CD4-positive, alpha-beta memory T cell (primary cell): ENCODE measurements at regions not wholly inside any gene's neighbourhood (a gene's known extent, or its start where the extent isn't known, plus 50 kb on each side); places are given as distances from the start of the nearest gene placed in this dataset.

Source experiments
- CTCF ChIA-PET: fragments of 350-600 bp; sonication (Branson Sonifier 250); formaldehyde crosslinking; loops from one replicate; lab custom pipeline; 2021; ENCODE audit warnings: inconsistent platforms; ENCODE audit not compliant: partially characterized antibody; lab: Charles Lee
- POLR2A ChIA-PET: fragments of 350-600 bp; sonication (Branson Sonifier 250); formaldehyde crosslinking; loops from one replicate; lab custom pipeline; 2021; ENCODE audit not compliant: partially characterized antibody; lab: Charles Lee
- DNase-seq, 5 donors: peaks; one replicate each; pipeline versions ENCODE4 v3.0.0 to v3.0.0-alpha.2; 2020 to 2022; ENCODE audit warnings: mixed read lengths in 1 of 5
- H3K27ac ChIP-seq: one replicate; pipeline ENCODE4 v1.7.0; 2013; ENCODE audit warnings: low read depth, low read length
- H3K27me3 ChIP-seq: 2 replicates; pipeline ENCODE4 v1.7.0; 2013; ENCODE audit warnings: mild to moderate bottlenecking, low read length, moderate library complexity; ENCODE audit not compliant: insufficient read depth
- H3K36me3 ChIP-seq: 2 replicates; pipeline ENCODE4 v1.7.0; 2013; ENCODE audit warnings: mild to moderate bottlenecking, low read length, moderate library complexity; ENCODE audit not compliant: insufficient read depth
- H3K4me1 ChIP-seq: 2 replicates; pipeline ENCODE4 v1.7.0; 2013; ENCODE audit warnings: mild to moderate bottlenecking, low read length, moderate library complexity; ENCODE audit not compliant: insufficient read depth
- H3K4me3 ChIP-seq, 2 donors: one replicate each; pipeline ENCODE4 v1.7.0; 2013; ENCODE audit warnings: low read length in 2 of 2, mild to moderate bottlenecking in 1 of 2
- H3K9me3 ChIP-seq, 2 donors: one replicate each; pipeline ENCODE4 v1.7.0; 2013; ENCODE audit warnings: low read length in 2 of 2, control low read depth in 1 of 2; ENCODE audit not compliant: control insufficient read depth in 1 of 2
- H3K27ac Mint-ChIP-seq, 7 donors: one replicate each; pipeline ENCODE4 v1.8.0; 2020 to 2021; ENCODE audit warnings: mixed read lengths in 7 of 7, mild to moderate bottlenecking in 6 of 7, inconsistent platforms in 3 of 7, moderate library complexity in 3 of 7
- H3K27me3 Mint-ChIP-seq, 2 donors: one replicate each; pipeline ENCODE4 v1.8.0; 2020 to 2021; ENCODE audit warnings: mixed read lengths in 2 of 2
- H3K36me3 Mint-ChIP-seq, 2 donors: one replicate each; pipeline ENCODE4 v1.8.0; 2020 to 2021; ENCODE audit warnings: mixed read lengths in 2 of 2, inconsistent platforms in 1 of 2, mild to moderate bottlenecking in 1 of 2
- H3K4me1 Mint-ChIP-seq, 4 donors: one replicate each; pipeline ENCODE4 v1.8.0; 2020 to 2021; ENCODE audit warnings: mixed read lengths in 4 of 4, mild to moderate bottlenecking in 1 of 4
- H3K4me3 Mint-ChIP-seq, 8 donors: one replicate each; pipeline ENCODE4 v1.8.0; 2020 to 2021; ENCODE audit warnings: mixed read lengths in 8 of 8, mild to moderate bottlenecking in 7 of 8, moderate library complexity in 6 of 8, inconsistent platforms in 3 of 8
- H3K9me3 Mint-ChIP-seq, 8 donors: one replicate each; pipeline ENCODE4 v1.8.0; 2020 to 2021; ENCODE audit warnings: mixed read lengths in 8 of 8, mild to moderate bottlenecking in 5 of 8, inconsistent platforms in 3 of 8, moderate library complexity in 1 of 8
- intact Hi-C: fragments of 100-400 bp; cut with micrococcal nuclease; formaldehyde crosslinking; loops from one replicate; pipeline ENCODE4 v1.15.1; 2023

- Mint-ChIP-seq H3K4me1 (no peaks in the 10 kb centered on the region), H3K9me3 (peaks cover 0 to 8% (median 4%) of the 10 kb centered on the region in 8 donors), H3K36me3 (no peaks in the 10 kb centered on the region), H3K4me3 (no peak overlapping the region), H3K27me3 (peaks cover 13 to 16% of the 10 kb centered on the region in 2 donors), H3K27ac (no peak overlapping the region)
- no peak overlapping the region for H3K4me3 ChIP-seq
- no peaks in the 10 kb centered on the region for H3K27me3 ChIP-seq
- ChIA-PET POLR2A (no interaction called here), CTCF (no interaction called here)
- no peak for DNase-seq
- intact Hi-C loops = no loop called here
- H3K9me3 ChIP-seq = no peaks in the 10 kb centered on the region
- H3K4me1 ChIP-seq = no peaks in the 10 kb centered on the region
- no peak overlapping the region for H3K27ac ChIP-seq
- no peaks in the 10 kb centered on the region for H3K36me3 ChIP-seq
These were observed 111.8 kb upstream of the SMIM23 start for GRCh38 chr5:171673840-171674239.

- ChIA-PET CTCF (no interaction called here), POLR2A (no interaction called here)
- H3K27ac Mint-ChIP-seq = no peak overlapping the region
- intact Hi-C loops = no loop called here
- H3K36me3 Mint-ChIP-seq = no peaks in the 10 kb centered on the region
- peaks cover 0 to 8% (median 4%) of the 10 kb centered on the region in 8 donors for H3K9me3 Mint-ChIP-seq
- Histone ChIP-seq H3K36me3 (no peaks in the 10 kb centered on the region), H3K4me3 (no peak overlapping the region), H3K27ac (no peak overlapping the region), H3K4me1 (no peaks in the 10 kb centered on the region), H3K9me3 (no peaks in the 10 kb centered on the region), H3K27me3 (no peaks in the 10 kb centered on the region)
- no peak for DNase-seq
- no peak overlapping the region for H3K4me3 Mint-ChIP-seq
- H3K27me3 Mint-ChIP-seq = peaks cover 16 to 21% of the 10 kb centered on the region in 2 donors
- no peaks in the 10 kb centered on the region for H3K4me1 Mint-ChIP-seq
These were observed 110.1 kb upstream of the SMIM23 start for GRCh38 chr5:171675511-171675910.

GRCh38 chr5:171676286-171676944 lies 109.2 kb upstream of the SMIM23 start:
- no peaks in the 10 kb centered on the region for H3K4me1 ChIP-seq
- no peak overlapping the region for H3K27ac Mint-ChIP-seq
- no peak overlapping the region for H3K27ac ChIP-seq
- H3K4me1 Mint-ChIP-seq = no peaks in the 10 kb centered on the region
- ChIA-PET POLR2A (no interaction called here), CTCF (no interaction called here)
- H3K9me3 ChIP-seq = no peaks in the 10 kb centered on the region
- no peak overlapping the region for H3K4me3 Mint-ChIP-seq
- peaks cover 18 to 21% of the 10 kb centered on the region in 2 donors for H3K27me3 Mint-ChIP-seq
- peaks cover 0 to 8% (median 4%) of the 10 kb centered on the region in 8 donors for H3K9me3 Mint-ChIP-seq
- no peaks in the 10 kb centered on the region for H3K36me3 ChIP-seq
- no peaks in the 10 kb centered on the region for H3K36me3 Mint-ChIP-seq
- H3K27me3 ChIP-seq = no peaks in the 10 kb centered on the region
- intact Hi-C loops = no loop called here
- H3K4me3 ChIP-seq = no peak overlapping the region
- no peak for DNase-seq

- Histone ChIP-seq H3K36me3 (no peaks in the 10 kb centered on the region), H3K4me1 (no peaks in the 10 kb centered on the region), H3K27me3 (no peaks in the 10 kb centered on the region), H3K9me3 (no peaks in the 10 kb centered on the region), H3K4me3 (no peak overlapping the region), H3K27ac (no peak overlapping the region)
- intact Hi-C loops = no loop called here
- H3K9me3 Mint-ChIP-seq = peaks cover 0 to 7% (median 3%) of the 10 kb centered on the region in 8 donors
- no peak overlapping the region for H3K27ac Mint-ChIP-seq
- ChIA-PET CTCF (no interaction called here), POLR2A (no interaction called here)
- H3K27me3 Mint-ChIP-seq = peaks cover 17 to 31% of the 10 kb centered on the region in 2 donors
- DNase-seq = no peak
- H3K4me3 Mint-ChIP-seq = no peak overlapping the region
- H3K4me1 Mint-ChIP-seq = no peaks in the 10 kb centered on the region
- H3K36me3 Mint-ChIP-seq = no peaks in the 10 kb centered on the region
These were observed 107.0 kb upstream of the SMIM23 start for GRCh38 chr5:171678646-171679045.

- Histone ChIP-seq H3K36me3 (no peaks in the 10 kb centered on the region), H3K4me3 (no peak overlapping the region), H3K9me3 (no peaks in the 10 kb centered on the region), H3K27ac (no peak overlapping the region), H3K4me1 (no peaks in the 10 kb centered on the region), H3K27me3 (no peaks in the 10 kb centered on the region)
- ChIA-PET CTCF (no interaction called here), POLR2A (no interaction called here)
- H3K4me3 Mint-ChIP-seq = no peak overlapping the region
- H3K9me3 Mint-ChIP-seq = peaks cover 0 to 2% (median 0%) of the 10 kb centered on the region in 8 donors
- intact Hi-C loops = no loop called here
- H3K27me3 Mint-ChIP-seq = peaks cover 13 to 31% of the 10 kb centered on the region in 2 donors
- H3K4me1 Mint-ChIP-seq = no peaks in the 10 kb centered on the region
- no peak overlapping the region for H3K27ac Mint-ChIP-seq
- H3K36me3 Mint-ChIP-seq = no peaks in the 10 kb centered on the region
- no peak for DNase-seq
These were observed 105.1 kb upstream of the SMIM23 start for GRCh38 chr5:171680485-171680884.

GRCh38 chr5:171681061-171681460 lies 104.6 kb upstream of the SMIM23 start:
- Histone ChIP-seq H3K27ac (no peak overlapping the region), H3K4me1 (no peaks in the 10 kb centered on the region), H3K27me3 (no peaks in the 10 kb centered on the region), H3K9me3 (no peaks in the 10 kb centered on the region), H3K36me3 (no peaks in the 10 kb centered on the region), H3K4me3 (no peak overlapping the region)
- ChIA-PET POLR2A (no interaction called here), CTCF (no interaction called here)
- H3K4me1 Mint-ChIP-seq = no peaks in the 10 kb centered on the region
- intact Hi-C loops = no loop called here
- H3K4me3 Mint-ChIP-seq = no peak overlapping the region
- peaks cover 14 to 30% of the 10 kb centered on the region in 2 donors for H3K27me3 Mint-ChIP-seq
- H3K27ac Mint-ChIP-seq = no peak overlapping the region
- no peak for DNase-seq
- peaks cover 0 to 2% (median 0%) of the 10 kb centered on the region in 8 donors for H3K9me3 Mint-ChIP-seq
- H3K36me3 Mint-ChIP-seq = no peaks in the 10 kb centered on the region

- Mint-ChIP-seq H3K27me3 (peaks cover 16 to 27% of the 10 kb centered on the region in 2 donors), H3K4me1 (no peaks in the 10 kb centered on the region), H3K4me3 (no peak overlapping the region), H3K27ac (no peak overlapping the region), H3K36me3 (no peaks in the 10 kb centered on the region), H3K9me3 (peaks cover 0 to 2% (median 0%) of the 10 kb centered on the region in 8 donors)
- DNase-seq = no peak
- no peak overlapping the region for H3K27ac ChIP-seq
- ChIA-PET CTCF (interaction anchor here (0.5 kb wide), 1 partner anchor 44 kb away, joined by 3 read pairs; no protein-coding TSS in a partner anchor), POLR2A (no interaction called here)
- intact Hi-C loops = no loop called here
- H3K27me3 ChIP-seq = no peaks in the 10 kb centered on the region
- H3K9me3 ChIP-seq = no peaks in the 10 kb centered on the region
- no peaks in the 10 kb centered on the region for H3K4me1 ChIP-seq
- H3K36me3 ChIP-seq = no peaks in the 10 kb centered on the region
- no peak overlapping the region for H3K4me3 ChIP-seq
These were observed 103.9 kb upstream of the SMIM23 start for GRCh38 chr5:171681677-171682076.
